ENCODE measurements at regions not wholly inside any gene's neighbourhood (a gene's known extent, or its start where the extent isn't known, plus 50 kb on each side); places are given as distances from the start of the nearest gene placed in this dataset.

DNA sequence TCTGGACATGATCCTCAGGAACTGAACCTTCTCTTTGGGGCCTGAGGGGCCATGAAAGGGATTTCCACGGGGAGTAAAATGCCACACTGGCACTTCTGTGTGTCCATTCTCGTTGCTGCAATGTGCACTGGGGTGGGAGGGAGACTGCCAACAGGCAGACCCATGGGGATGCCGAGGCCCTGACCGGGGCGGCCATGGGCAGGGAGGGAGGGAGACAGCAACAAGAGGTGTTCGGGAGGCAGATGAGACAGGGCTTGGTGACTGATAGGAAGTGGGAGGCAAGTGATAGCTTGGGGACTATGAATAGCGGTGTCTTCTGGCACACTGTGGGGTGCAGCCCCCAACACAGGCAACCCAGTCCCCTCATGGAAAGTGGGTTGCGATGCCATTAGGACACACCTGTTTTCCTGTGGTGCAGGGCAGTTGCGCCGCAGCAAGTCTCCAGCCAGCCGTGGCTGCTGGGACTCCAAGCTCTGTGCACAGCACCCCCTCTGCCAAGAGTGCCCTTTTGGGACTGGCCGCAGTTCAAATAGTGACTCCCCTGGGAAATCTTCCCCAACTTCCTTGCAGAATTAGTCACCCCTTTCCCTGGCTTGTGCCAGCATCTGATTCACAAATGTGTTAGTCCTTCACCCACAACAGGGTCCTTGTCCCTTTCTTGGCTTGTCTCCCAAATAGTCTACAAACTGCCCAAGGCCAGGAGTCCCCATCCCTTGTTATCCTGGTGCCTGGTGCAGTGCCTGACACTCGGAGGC, 88.8 kb downstream of the CHST1 start:
- TF ChIP-seq, protein P1, sequence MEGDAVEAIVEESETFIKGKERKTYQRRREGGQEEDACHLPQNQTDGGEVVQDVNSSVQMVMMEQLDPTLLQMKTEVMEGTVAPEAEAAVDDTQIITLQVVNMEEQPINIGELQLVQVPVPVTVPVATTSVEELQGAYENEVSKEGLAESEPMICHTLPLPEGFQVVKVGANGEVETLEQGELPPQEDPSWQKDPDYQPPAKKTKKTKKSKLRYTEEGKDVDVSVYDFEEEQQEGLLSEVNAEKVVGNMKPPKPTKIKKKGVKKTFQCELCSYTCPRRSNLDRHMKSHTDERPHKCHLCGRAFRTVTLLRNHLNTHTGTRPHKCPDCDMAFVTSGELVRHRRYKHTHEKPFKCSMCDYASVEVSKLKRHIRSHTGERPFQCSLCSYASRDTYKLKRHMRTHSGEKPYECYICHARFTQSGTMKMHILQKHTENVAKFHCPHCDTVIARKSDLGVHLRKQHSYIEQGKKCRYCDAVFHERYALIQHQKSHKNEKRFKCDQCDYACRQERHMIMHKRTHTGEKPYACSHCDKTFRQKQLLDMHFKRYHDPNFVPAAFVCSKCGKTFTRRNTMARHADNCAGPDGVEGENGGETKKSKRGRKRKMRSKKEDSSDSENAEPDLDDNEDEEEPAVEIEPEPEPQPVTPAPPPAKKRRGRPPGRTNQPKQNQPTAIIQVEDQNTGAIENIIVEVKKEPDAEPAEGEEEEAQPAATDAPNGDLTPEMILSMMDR (IDR thresholded peaks at IDR 0.05 in 4 of 5, conservative IDR thresholded peaks at IDR 0.05 in 1 of 5), result no peak
- TF ChIP-seq POLR2A (IDR thresholded peaks at IDR 0.05), result no peak
